HG03135 (cell line): ENCODE measurements at regions not wholly inside any gene's neighbourhood (a gene's known extent, or its start where the extent isn't known, plus 50 kb on each side); places are given as distances from the start of the nearest gene placed in this dataset.
"Not testable (repeated sequence)": the region's sequence is repeated elsewhere in the genome, so short reads cannot be mapped to it uniquely, and the experiment has no call there.

ENCODE experiments used
- ATAC-seq: cut with Tn5 transposase; IDR thresholded peaks from one replicate; pipeline ENCODE4 v1.9.1; 2021; ENCODE audit warnings: mild to moderate bottlenecking, moderate library complexity; ENCODE audit not compliant: unreplicated experiment

DNA sequence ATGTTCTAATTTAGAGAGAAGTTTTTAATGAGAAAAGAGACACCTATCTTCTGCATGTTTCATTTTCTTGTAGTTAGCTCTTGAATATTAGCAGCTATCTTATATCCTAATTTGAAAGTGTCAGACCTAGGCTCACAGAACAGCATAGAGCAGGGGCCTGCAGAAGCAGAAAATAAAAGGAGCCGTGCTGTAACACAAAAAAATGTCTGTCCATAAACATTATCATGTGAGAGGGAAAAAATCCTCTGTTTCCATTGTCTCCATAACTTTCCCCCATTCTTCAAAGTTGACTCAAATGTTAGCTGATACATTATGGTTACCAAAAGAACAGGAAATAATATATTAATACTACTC is 329.2 kb upstream of the EPHA5 start:
- ATAC-seq, result no peak

DNA sequence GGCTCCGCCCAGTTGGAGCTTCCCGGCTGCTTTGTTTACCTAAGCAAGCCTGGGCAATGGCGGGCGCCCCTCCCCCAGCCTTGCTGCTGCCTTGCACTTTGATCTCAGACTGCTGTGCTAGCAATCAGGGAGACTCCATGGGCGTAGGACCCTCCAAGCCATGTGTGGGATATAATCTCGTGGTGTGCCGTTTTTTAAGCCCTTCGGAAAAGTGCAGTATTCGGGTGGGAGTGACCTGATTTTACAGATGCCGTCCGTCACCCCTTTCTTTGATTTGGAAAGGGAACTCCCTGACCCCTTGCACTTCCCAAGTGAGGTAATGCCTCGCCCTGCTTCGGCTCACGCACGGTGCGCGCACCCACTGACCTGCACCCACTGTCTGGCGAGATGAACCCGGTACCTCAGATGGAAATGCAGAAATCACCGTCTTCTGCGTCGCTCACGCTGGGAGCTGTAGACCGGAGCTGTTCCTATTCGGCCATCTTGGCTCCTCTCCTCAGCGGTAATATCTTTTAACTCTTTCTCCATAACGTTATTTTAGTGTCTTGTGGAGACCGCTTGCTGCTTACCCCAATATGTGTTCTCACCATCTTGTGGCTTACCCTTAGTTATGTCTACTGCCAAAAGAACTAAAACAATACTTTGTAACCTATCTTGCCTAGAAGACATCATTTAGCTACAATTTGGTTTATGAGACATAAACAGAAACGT is 328.7 kb upstream of the EPHA5 start:
- not testable (repeated sequence) for ATAC-seq

GRCh38 chr4:65983061-65983460 is 312.8 kb upstream of the EPHA5 start:
- ATAC-seq, result no peak

GRCh38 chr4:65976287-65976686 is 306.0 kb upstream of the EPHA5 start:
- no peak for ATAC-seq

- ATAC-seq, result no peak
Measured at GRCh38 chr4:65973186-65973585, 302.9 kb upstream of the EPHA5 start.

DNA sequence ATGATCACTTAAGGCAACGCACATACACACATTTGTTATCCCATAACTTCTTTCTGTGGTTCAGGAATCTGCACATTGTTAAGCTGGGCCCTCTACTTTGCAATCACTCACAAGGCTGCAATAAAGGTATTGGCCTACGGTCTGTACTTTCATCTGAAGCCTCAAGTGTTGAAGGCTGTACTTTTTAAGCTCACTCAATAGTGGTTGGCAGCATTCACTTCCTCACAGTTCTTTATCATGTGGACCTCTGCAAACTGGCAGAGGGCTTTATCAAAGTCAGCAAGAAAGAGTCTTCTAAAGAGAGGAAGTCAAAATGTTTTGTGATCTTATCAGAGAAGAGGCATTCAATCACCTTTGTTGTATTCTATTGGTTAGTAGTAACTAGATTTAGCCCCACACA is 301.4 kb upstream of the EPHA5 start:
- ATAC-seq, result no peak

GRCh38 chr4:65968831-65969558 is 298.7 kb upstream of the EPHA5 start:
- ATAC-seq, result no peak

DNA sequence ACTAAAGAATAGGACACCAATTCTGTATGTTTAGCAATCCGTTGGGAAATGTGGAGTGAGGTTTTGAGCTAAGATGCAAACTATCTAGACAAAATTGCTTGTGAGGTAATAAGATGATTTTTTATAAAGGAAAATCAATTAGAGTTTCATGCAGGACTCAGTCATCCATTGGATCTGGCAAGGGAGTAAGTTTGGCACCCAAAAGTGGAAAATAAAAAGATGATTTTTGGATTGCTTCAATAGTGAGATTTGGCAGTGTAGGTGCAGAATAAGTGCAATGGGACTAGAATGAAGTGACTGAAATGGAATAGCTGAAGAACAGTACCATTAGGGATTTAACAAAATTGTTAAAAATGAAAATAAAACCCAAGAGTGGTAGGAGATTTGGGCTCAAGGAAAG is 290.5 kb upstream of the EPHA5 start:
- ATAC-seq, result no peak

- ATAC-seq, result no peak
Measured at GRCh38 chr4:65954416-65954815, 284.1 kb upstream of the EPHA5 start.

- no peak for ATAC-seq
Measured at GRCh38 chr4:65951177-65951576, 280.9 kb upstream of the EPHA5 start.

- no peak for ATAC-seq
Measured at GRCh38 chr4:65943076-65943475, 272.8 kb upstream of the EPHA5 start.

GRCh38 chr4:65924843-65925242 is 254.6 kb upstream of the EPHA5 start:
- no peak for ATAC-seq

DNA sequence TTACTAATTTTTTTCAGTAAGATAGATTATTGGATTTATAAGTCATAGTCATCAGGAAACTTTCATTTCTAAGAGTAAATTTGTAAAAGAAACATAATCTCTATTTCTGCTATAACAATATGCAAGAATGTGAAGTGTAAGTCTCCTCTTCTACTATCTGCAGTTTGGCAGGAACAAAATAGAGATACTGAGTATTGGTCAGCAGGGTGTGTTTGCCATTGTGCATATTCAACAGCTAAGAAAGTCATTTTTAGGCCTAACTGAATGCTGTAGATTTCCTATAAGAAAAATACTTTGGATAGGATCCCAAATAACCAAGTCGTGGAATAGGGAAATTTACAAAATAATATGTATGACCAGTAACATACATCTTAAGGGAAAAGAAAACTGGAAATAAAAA is 253.3 kb upstream of the EPHA5 start:
- no peak for ATAC-seq

GRCh38 chr4:65921180-65921579 is 250.9 kb upstream of the EPHA5 start:
- ATAC-seq, result no peak

DNA sequence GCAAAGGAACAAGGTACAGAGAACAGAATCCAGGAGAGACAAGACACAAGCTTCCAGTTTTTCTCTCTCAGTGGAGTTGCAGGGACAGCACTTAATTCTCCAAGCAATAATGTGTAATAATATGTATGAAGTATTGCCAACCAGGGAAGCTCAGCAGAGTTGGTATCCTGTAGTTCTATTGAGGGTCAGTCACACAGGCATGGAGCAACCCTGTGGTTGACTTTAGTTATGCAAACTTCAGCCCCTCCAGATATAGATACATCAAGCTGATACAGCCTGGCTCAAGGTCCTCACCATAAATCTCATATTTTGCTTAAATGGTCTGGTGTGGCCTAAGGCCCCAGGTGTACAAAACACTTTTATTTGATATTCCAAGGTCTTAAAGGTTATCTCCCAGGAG is 248.6 kb upstream of the EPHA5 start:
- ATAC-seq, result no peak

DNA sequence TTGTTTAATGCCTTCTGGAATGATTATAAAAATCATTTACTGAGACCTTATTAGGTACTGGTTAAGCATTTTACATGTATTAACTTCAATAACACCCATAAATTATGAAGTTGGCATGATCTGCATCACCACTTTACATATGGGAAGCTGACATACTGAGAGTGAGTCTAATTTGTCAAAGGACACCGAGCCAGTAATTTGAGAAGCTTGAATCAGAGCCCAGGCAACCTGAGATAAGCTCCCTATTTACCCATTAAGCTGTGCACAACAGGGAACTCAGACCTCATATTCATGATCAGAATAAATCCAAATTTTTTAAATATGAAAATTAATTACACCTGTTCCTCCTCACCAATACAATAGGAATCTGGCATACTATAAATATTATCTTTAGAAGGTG is 247.9 kb upstream of the EPHA5 start:
- no peak for ATAC-seq

DNA sequence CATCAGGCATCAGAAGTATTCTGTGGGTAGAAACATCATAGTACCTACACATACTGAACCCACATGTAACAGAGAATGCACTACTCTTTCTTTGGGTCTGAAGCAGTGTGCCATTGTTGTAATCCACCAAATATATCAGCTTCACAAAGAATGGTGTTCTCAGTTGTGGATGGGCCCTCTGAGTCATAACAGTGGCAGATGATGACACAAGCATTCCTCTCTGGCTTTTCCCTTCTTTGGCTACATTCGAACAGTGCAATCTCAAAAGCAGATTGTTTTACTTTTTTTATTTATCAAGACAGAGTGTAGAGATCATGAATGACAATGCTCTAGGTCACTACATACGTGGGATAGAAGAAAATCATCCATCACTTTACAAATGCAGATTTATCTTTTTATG is 247.2 kb upstream of the EPHA5 start:
- no peak for ATAC-seq

- ATAC-seq, result no peak
Measured at GRCh38 chr4:65911720-65912119, 241.4 kb upstream of the EPHA5 start.

DNA sequence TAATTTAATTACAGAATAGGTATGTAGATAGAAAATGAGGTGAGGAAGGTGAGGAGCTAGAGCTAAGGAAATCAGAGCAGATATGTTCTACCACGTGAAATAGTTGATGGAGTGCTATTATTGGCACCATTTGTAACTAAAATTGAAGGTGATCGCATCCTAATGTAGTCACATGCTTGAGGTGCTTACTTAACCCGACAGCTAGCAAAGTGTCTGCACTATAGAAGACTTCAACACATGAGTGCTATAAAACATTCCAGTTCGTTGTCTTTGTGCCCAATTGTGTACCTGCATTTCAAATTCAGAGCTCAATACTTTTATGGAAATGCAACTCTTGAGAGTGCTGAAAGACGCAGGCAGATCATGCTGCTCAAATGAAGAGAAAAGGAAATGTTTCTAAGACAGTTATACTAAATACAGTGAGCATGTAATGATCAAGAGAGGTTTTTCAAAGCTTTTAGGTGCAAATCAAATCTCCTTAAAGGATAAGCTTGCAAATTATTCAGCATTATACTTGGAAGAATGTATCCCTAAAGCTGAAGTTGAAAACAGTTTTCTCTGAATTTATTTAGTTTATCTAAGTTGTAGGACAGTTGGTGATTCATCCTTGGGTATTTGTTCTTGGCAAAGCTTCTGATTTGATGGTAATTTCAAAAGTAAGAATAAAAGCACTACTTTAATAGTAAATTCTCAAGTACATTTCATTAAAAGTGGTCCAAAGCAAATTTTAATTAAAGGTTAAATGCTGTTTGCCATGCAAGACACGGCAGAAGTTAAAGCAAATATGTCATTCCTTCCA is 223.9 kb upstream of the EPHA5 start:
- no peak for ATAC-seq

- no peak for ATAC-seq
Measured at GRCh38 chr4:65893271-65893670, 223.0 kb upstream of the EPHA5 start.

GRCh38 chr4:65880594-65880993 is 210.3 kb upstream of the EPHA5 start:
- no peak for ATAC-seq
